ENCODE measurements at regions not wholly inside any gene's neighbourhood (a gene's known extent, or its start where the extent isn't known, plus 50 kb on each side); places are given as distances from the start of the nearest gene placed in this dataset.
"Not testable (repeated sequence)": the region's sequence is repeated elsewhere in the genome, so short reads cannot be mapped to it uniquely, and the experiment has no call there.

DNA sequence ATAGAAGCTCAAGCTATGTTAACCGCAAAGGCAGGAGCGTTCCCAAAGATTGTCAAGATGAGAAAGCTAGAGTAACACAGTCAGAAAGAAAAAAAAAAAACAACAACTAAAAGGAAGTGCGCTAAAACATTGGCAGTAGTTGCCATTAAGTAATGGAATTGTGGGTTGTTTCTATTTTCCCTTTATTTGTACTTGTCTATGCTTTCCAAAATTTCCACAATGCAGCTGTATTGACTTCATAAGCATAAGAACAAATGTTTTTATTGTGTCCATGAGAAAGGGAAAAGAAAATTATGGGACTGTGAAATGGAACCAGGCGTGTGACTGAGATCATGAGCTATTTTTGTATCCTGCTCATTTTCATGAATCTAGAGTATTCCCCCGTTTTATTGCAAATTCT, 153.4 kb downstream of the TMEM114 start:
- DNase-seq = no peak

GRCh38 chr16:8431783-8432182, 158.5 kb downstream of the TMEM114 start:
- DNase-seq = no peak

DNA sequence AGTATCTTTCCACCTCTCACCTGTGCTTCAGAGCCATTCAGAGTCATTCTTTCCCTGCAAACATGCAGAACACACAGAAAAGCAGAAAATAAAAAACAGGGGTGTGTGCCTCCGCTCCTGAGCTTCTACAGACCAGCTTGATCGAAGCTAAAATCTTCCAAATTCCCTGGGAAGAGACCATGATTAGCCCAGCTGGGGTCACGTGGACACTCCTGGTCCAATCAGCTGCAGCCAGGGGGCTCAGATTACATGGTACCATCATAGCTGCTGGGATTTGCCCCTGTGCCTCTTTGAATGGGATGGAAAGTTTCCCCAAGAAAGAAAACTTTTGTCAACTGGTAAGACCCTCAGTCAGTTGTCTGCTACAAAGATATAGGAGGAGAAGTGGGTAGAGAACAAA, 159.9 kb downstream of the TMEM114 start:
- no peak for DNase-seq

- no peak for DNase-seq
These were observed 163.7 kb downstream of the TMEM114 start for GRCh38 chr16:8426569-8426968.

GRCh38 chr16:8417145-8417544, 173.2 kb downstream of the TMEM114 start:
- no peak for DNase-seq

- DNase-seq = no peak
These were observed 181.3 kb downstream of the TMEM114 start for GRCh38 chr16:8408855-8409567.

DNA sequence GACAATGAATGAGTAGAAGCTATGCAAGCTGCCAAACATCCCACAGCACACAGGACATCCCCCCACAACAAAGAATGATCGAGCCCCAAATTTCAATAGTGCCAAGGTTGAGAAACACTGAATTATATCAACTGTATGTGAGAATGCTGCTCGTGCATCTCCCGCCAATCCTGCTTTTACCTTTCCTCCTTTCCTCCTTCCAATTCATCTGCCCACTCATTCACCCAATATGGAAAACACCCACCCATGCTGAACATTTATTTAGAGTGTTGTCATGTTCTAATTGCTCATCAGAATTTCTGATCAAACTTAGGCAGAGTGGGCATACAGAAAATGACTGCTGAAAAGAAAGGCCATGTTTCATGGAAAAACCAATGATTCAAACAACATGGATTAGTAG, 183.0 kb downstream of the TMEM114 start:
- no peak for DNase-seq

GRCh38 chr16:8403978-8404749, 186.1 kb downstream of the TMEM114 start:
- no peak for DNase-seq

DNA sequence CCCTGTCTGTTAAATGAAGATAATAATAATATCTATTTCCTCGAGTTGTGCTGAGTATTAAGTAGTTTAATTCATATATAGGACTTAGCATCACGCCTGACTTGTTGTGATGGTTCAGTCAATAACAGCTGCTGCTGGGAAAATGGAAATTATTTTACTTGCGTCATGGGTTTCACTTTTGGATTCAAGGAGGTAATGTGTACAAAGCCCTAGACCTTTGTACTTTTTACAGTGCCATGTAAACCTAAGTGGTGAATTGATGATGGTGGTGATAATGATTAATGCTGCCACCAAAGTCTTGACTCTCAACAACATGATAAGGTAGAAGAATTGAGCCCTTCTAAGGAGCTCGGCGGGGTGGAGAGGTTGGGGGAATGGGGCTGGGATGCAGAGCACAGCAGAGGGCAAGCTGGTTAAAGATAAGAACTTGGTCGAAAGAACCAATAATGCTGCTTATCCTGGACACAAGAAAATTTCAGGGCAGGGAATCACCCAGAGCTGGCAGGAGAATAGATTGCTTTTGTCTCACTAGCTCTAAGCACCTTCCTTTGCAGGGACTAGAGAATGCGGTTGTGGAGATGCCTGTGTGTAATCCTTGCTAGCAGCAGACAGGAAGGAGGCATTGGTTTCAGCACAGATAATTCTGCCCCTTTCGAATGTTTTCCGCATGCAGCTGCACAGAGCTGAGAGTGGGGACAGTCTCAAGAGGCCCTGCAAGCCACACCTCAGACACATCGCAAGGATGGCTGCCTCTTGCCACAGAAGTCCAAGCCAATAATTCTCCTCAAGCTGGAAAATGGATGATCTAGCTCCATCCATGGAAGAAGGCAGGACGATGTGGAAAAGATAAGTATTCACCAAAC, 187.1 kb downstream of the TMEM114 start:
- no peak for DNase-seq

DNA sequence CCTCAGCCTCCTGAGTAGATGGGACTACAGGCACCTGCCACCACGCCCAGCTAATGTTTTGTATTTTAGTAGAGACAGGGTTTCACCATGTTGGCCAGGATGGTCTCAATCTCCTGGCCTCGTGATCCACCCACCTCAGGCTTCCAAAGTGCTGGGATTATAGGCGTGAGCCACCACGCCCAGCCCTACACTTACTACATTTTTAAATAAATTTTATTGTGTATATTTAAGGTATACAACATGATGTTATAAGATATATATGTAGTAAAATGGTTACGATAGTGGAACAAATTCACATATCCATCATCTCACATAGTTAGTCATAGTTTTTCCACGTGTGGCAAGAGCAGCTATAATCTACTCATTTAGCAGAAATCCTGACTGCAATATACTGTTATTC, 189.6 kb downstream of the TMEM114 start:
- DNase-seq = not testable (repeated sequence)

DNA sequence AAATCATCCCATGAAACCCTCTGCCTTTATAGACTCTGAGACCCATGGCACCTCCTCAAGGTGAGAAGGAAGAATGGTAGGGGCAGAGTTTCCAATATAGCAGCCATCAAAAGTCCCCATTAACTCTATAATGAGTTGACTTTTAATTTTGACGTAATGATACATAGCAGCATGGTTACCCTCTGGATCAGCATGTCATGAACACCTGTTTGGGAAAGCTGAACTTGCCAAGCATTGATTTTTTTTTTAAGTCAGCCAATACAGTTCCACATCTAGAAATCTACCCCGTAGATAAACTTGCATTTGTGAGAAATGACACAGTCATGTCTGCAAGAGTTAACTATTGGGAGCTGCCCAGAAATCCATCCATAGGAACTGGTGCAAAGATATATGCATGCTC, 191.8 kb downstream of the TMEM114 start:
- no peak for DNase-seq

DNA sequence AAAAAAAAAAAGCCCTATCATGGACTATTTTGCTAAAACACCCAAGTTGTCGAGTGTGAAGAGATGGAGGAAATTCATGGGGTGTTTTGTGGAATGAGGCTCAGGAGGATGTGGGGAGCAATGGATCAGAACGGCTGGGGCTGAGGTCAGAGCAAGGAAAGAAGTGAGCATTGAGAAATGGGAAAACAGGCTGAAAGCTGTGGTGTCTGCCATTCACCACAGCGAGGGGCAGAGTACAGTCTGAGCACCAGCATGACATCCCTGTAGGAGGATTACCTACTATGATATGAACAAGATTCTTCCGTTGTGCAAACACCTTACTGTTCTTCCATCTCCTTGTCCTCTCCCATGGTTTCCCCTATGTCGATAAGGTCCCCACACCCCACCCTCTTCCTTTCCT, 193.1 kb downstream of the TMEM114 start:
- no peak for DNase-seq

DNA sequence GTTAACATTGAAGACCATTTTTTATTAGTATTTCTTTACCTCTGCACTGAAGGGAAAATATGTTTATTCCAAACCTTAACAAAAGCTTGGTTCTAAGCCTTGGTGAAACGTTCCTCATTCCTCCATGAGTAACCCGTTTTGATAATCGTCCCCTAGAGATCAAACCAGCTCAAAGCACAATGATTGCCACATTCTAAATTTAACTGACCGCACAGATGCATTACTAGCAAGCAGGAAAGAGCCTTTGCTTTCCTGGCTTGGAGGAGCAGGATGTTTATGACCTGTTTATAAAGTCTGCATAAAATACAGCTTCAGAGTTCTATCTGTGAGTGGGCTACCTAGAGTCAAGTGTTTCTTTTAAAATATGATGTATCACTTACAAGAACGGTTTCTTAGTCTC, 193.8 kb downstream of the TMEM114 start:
- no peak for DNase-seq

DNA sequence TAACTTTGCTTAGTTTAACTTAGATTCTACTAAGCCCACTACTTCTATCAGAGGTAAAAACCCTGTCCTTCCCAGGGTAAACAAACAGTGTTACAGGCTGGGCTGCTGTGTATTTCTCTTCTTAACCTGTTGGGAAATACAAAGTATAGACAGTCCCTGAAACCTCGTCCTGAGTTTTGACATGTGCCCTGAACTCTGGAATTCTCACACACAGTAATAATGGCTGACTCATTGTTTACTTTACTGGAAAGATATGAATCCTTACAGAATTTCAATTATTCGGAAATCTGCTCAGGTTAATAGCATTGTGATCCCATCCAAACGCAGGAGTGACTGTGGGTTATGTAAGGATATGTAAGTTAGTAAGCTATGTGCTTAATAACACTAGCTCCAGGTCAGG, 199.1 kb downstream of the TMEM114 start:
- DNase-seq = no peak

DNA sequence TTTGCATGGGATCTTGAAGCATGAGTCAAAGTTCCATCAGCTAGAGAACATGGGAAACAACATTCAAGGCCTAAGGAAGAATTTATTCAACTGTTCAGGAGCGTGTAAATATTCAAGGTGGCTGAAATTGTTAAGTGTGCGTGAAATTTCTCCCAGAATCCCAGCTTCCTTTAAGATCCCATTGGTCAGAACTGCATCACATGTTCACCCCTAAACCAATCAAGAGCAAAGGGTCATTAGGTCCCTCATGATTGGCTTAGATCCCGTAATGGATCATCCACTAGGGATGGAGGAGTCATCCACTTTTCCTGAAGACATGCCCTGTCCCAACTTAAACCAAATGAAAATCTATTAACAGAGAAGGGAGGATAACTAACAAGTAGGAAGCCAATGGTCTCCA, 201.6 kb downstream of the TMEM114 start:
- DNase-seq = no peak

DNA sequence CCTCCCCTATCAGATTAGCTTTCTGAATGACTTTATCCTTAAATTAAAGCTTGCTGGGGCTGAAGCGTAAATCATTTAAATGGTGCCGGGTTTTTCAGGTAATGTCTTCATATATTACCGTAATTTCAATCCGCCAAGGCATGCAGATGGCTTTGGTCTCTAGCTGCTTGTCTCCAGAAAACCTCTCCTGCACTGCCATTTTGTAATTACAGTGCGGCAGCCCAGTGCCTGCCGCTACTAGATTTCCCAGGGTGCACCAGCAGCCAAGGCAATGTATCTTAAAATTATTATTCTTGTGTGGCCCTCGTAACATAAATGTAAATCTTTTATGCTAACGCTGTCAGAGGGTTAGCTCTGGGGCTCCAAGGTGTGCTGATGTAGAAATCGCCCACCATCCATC, 208.5 kb downstream of the TMEM114 start:
- no peak for DNase-seq

DNA sequence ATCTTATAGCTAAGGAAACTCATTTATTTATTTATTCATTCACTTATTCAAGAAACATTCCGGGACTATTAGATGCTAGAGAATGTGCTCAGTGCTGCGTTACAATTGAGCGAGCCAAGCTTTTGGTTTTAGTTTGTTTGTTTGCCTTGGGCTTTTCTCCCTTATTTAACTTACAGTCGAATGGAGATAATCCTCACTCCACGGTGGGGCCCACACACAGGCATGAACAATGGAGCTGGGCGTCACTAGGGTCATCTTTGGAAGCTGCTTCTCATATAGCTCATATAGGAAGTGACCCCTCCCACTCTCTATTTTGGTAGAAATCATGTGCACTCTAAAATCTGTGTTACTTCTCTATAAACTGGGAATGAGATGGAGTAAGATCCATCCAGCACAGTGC, 210.0 kb downstream of the TMEM114 start:
- no peak for DNase-seq

GRCh38 chr16:8377864-8378263, 212.4 kb downstream of the TMEM114 start:
- DNase-seq = no peak

- DNase-seq = no peak
These were observed 213.5 kb downstream of the TMEM114 start for GRCh38 chr16:8376858-8377257.

DNA sequence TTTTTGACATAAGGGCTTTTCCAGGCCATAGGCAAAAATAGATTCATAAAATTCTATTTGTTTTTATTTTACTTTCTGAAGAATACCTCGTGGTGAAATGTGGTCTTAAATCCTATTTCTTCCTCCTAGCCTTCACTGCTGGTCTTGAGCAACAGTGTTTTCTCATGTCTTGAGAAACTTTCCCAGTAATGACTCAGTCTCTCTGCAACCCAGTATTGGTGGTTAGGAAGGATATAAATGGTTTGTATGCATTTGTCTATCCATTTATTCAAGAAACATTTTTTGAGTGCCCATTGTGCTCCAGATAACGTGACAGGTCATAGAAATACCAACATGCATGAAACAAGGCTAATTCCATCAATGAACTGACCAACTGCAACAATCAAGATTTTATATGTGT, 213.9 kb downstream of the TMEM114 start:
- no peak for DNase-seq

DNA sequence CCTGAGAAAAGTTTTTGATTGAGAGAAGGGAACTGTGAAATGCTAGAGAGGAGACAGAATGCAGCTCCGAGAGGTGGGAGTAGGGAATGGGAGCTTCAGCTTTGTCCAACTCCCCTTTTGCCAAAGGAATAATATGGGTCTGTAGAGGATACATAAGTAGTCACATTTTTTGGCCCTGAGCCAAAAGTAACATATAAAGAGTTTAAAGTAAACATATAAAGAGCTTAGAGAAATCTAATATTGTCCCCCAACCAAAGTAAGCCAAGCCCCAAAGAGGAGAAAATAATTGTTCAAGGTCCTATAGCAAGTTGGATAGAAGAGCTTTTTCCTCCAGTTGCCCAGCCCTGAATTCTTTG, 215.1 kb downstream of the TMEM114 start:
- no peak for DNase-seq

DNA sequence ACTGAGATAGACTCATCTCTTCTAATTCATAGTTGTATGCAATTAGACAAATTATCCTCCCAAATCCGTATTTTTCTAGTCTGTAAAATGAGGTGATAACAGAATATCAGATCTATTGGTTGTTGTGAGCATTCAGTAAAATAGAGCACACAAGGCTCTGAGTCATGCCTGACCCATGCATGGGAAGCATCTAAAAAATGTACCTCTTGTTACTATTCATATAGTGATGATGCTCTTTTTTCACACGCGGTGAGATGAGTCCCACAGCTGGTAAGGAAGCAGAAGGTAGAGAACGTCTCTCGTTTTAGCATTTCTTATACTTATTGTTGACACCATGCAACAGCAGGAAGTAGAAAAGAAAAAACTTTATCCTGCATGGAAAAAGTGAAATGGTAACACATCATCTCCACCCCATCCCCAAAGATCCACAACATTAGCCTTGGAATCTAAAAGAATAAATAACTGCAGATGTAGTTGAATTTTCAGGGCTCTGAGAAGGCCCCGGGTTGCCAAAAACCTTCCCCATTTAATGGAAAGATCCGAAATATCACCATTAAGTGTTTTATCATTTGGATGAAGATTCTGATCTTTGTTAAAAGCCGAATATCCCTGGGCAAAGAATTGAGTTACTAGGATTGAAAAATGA, 215.6 kb downstream of the TMEM114 start:
- no peak for DNase-seq

Measured in stimulated activated CD8-positive, alpha-beta memory T cell treated with anti-CD3 and anti-CD28 coated beads, Interleukin-4, amount 100 ng/mL, for 48 hours (primary cell).